MM.1S (cell line): ENCODE measurements at regions not wholly inside any gene's neighbourhood (a gene's known extent, or its start where the extent isn't known, plus 50 kb on each side); places are given as distances from the start of the nearest gene placed in this dataset.

ENCODE experiments used
- DNase-seq: peaks from one replicate; pipeline ENCODE4 v3.0.0-alpha.2; 2015
- H2AFZ ChIP-seq: fragments of 300-600 bp; sonication (generic); 2 replicates; pipeline ENCODE4 v1.6.0; 2016; ENCODE audit warnings: antibody characterized with exemption, low read length
- H3F3A ChIP-seq: fragments of 300-600 bp; sonication (generic); 2 replicates; pipeline ENCODE4 v1.6.1; 2016; ENCODE audit warnings: mild to moderate bottlenecking, antibody characterized with exemption, low read length, moderate library complexity, mixed read lengths; ENCODE audit not compliant: insufficient read depth
- H3K27ac ChIP-seq: fragments of 300-600 bp; sonication (generic); 2 replicates; pipeline ENCODE4 v1.5.1; 2016; ENCODE audit warnings: mild to moderate bottlenecking, low read length
- H3K27me3 ChIP-seq: fragments of 300-600 bp; sonication (generic); replicated peaks from 2 replicates; pipeline ENCODE4 v1.6.0; 2016; ENCODE audit warnings: low read length; ENCODE audit not compliant: insufficient read depth
- H3K36me3 ChIP-seq: fragments of 300-600 bp; sonication (generic); replicated peaks from 2 replicates; pipeline ENCODE4 v1.6.1; 2016; ENCODE audit warnings: mild to moderate bottlenecking, low read length, mixed read lengths; ENCODE audit not compliant: insufficient read depth
- H3K4me1 ChIP-seq: fragments of 300-600 bp; sonication (generic); 2 replicates; pipeline ENCODE4 v1.6.1; 2016; ENCODE audit warnings: low read length, mixed read lengths
- H3K4me2 ChIP-seq: fragments of 300-600 bp; sonication (generic); 2 replicates; pipeline ENCODE4 v1.6.0; 2016; ENCODE audit warnings: low read depth, low read length
- H3K4me3 ChIP-seq: fragments of 300-600 bp; sonication (generic); 2 replicates; pipeline ENCODE4 v1.5.1; 2016; ENCODE audit warnings: low read length, mixed read lengths
- H3K79me2 ChIP-seq: fragments of 300-600 bp; sonication (generic); 2 replicates; pipeline ENCODE4 v1.6.1; 2016; ENCODE audit warnings: mixed run types, low read length, mixed read lengths
- H3K9ac ChIP-seq: fragments of 300-600 bp; sonication (generic); 2 replicates; pipeline ENCODE4 v1.6.1; 2016; ENCODE audit warnings: low read length, mixed read lengths
- H3K9me2 ChIP-seq: fragments of 300-600 bp; sonication (generic); replicated peaks from 2 replicates; pipeline ENCODE4 v1.6.1; 2016; ENCODE audit warnings: mild to moderate bottlenecking, low read length, mixed read lengths; ENCODE audit not compliant: insufficient read depth
- H3K9me3 ChIP-seq: fragments of 300-600 bp; sonication (generic); replicated peaks from 2 replicates; pipeline ENCODE4 v1.6.1; 2016; ENCODE audit warnings: mild to moderate bottlenecking, low read length, mixed read lengths; ENCODE audit not compliant: insufficient read depth
- H4K20me1 ChIP-seq: fragments of 300-600 bp; sonication (generic); 2 replicates; pipeline ENCODE4 v1.6.1; 2016; ENCODE audit warnings: mild to moderate bottlenecking, low read length, moderate library complexity, mixed read lengths; ENCODE audit not compliant: insufficient read depth
- CTCF ChIP-seq: fragments of 300-600 bp; sonication (generic); IDR thresholded peaks from 2 replicates; pipeline ENCODE4 v1.5.1; 2016; ENCODE audit warnings: antibody characterized with exemption, low read length, mixed read lengths
- EZH2 ChIP-seq: fragments of 300-600 bp; sonication (generic); optimal IDR thresholded peaks from 2 replicates; pipeline ENCODE3; 2017; ENCODE audit warnings: low read depth, mild to moderate bottlenecking, antibody characterized with exemption, low read length, mixed read lengths
- EZH2phosphoT487 ChIP-seq: fragments of 300-600 bp; sonication (generic); IDR thresholded peaks from 2 replicates; pipeline ENCODE4 v1.6.1; 2018; ENCODE audit warnings: antibody characterized with exemption, low read length

GRCh38 chr5:23013395-23013998 is 160.4 kb upstream of the CDH12 start:
- Histone ChIP-seq H3K9ac (no peak overlapping the region), H3K4me3 (no peak overlapping the region), H3K9me3 (no peaks in the 10 kb centered on the region), H3K27ac (no peak overlapping the region), H3K79me2 (no peaks in the 10 kb centered on the region), H3F3A (no peaks in the 10 kb centered on the region), H2AFZ (no peak overlapping the region), H3K9me2 (no peaks in the 10 kb centered on the region), H4K20me1 (no peaks in the 10 kb centered on the region), H3K27me3 (peaks cover 26% of the 10 kb centered on the region), H3K36me3 (no peaks in the 10 kb centered on the region), H3K4me1 (no peaks in the 10 kb centered on the region), H3K4me2 (peak overlapping the region; percentile 25)
- no peak for DNase-seq
- TF ChIP-seq EZH2phosphoT487 = no peak
- no peak for TF ChIP-seq CTCF
- no peak for TF ChIP-seq EZH2

- no peak overlapping the region for H2AFZ ChIP-seq
These were observed 159.7 kb upstream of the CDH12 start for GRCh38 chr5:23012842-23013241.

DNA sequence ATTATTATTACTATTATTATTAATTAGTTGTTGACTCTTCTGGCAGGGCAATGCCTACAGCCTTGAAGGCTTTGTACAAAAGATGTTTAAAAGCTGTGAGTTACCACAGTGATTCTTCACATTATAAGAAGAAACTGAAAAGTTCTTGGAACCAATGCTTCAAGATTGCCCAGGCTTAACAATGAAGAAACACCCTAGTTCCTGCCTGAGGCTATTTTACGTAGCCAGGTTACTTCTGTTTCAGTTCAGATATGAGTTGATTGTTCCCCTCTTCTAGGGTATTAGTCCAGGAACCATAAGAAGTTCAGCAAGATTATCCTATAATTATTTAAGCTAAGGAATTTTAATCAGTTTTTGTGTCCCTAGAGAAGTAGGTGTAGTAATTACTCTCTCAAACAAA is 154.6 kb upstream of the CDH12 start:
- Histone ChIP-seq H3K9ac (no peak overlapping the region), H3K27me3 (peaks cover 6% of the 10 kb centered on the region; the same call in 1 of the 2 replicates), H3K9me3 (no peaks in the 10 kb centered on the region), H3K4me2 (no peak overlapping the region), H3K4me3 (no peak overlapping the region), H3K9me2 (no peaks in the 10 kb centered on the region), H3F3A (no peaks in the 10 kb centered on the region), H4K20me1 (no peaks in the 10 kb centered on the region), H2AFZ (no peak overlapping the region), H3K27ac (no peak overlapping the region), H3K4me1 (no peaks in the 10 kb centered on the region), H3K79me2 (no peaks in the 10 kb centered on the region), H3K36me3 (no peaks in the 10 kb centered on the region)
- no peak for TF ChIP-seq EZH2
- no peak for TF ChIP-seq EZH2phosphoT487
- no peak for TF ChIP-seq CTCF
- no peak for DNase-seq

More at GRCh38 chr5:23012842-23013241, 159.7 kb upstream of the CDH12 start:
- Histone ChIP-seq H3K4me2 (peak overlapping the region; percentile 25; the same call in 1 of the 2 replicates), H3K4me3 (no peak overlapping the region), H3K79me2 (no peaks in the 10 kb centered on the region), H3K9ac (no peak overlapping the region), H4K20me1 (no peaks in the 10 kb centered on the region), H3K36me3 (no peaks in the 10 kb centered on the region), H3K9me2 (no peaks in the 10 kb centered on the region), H3K27me3 (peaks cover 26% of the 10 kb centered on the region), H3F3A (no peaks in the 10 kb centered on the region), H3K27ac (no peak overlapping the region), H3K4me1 (no peaks in the 10 kb centered on the region), H3K9me3 (no peaks in the 10 kb centered on the region)
- DNase-seq = peak; percentile 72
- no peak for TF ChIP-seq EZH2
- TF ChIP-seq CTCF = no peak
- TF ChIP-seq EZH2phosphoT487 = peak; percentile 83; the same call in 1 of the 2 replicates
